ENCODE measurements at regions not wholly inside any gene's neighbourhood (a gene's known extent, or its start where the extent isn't known, plus 50 kb on each side); places are given as distances from the start of the nearest gene placed in this dataset.

GRCh38 chr2:7607441-7608173 lies 690.4 kb downstream of the RNF144A start:
- TF ChIP-seq POLR2A (IDR thresholded peaks at IDR 0.05) (no peak), CTCF (IDR thresholded peaks at IDR 0.05) (no peak)
